Activated B cell treated with CpG ODN at 0.5 μM for 24 hours (primary cell): ENCODE measurements at regions not wholly inside any gene's neighbourhood (a gene's known extent, or its start where the extent isn't known, plus 50 kb on each side); places are given as distances from the start of the nearest gene placed in this dataset.

ENCODE experiments used
- ATAC-seq: fragments of 200-7000 bp; cut with Tn5 transposase; one replicate; pipeline ENCODE4 v1.10.0; 2021; ENCODE audit warnings: low read depth, mild to moderate bottlenecking, moderate library complexity
- CTCF ChIA-PET: fragments of 350-600 bp; sonication (Branson Sonifier 250); formaldehyde crosslinking; loops from one replicate; lab custom pipeline; 2021; ENCODE audit warnings: antibody characterized with exemption; lab: Charles Lee
- POLR2A ChIA-PET: fragments of 350-600 bp; sonication (Branson Sonifier 250); formaldehyde crosslinking; loops from one replicate; lab custom pipeline; 2021; ENCODE audit warnings: antibody characterized with exemption; lab: Charles Lee
- DNase-seq: peaks from one replicate; pipeline ENCODE4 v3.0.0; 2022
- H3K27ac Mint-ChIP-seq: one replicate; pipeline ENCODE4 v1.8.0; 2020; ENCODE audit warnings: mixed read lengths
- H3K27me3 Mint-ChIP-seq: one replicate; pipeline ENCODE4 v1.8.0; 2021; ENCODE audit warnings: mixed read lengths
- H3K36me3 Mint-ChIP-seq: one replicate; pipeline ENCODE4 v1.8.0; 2021; ENCODE audit warnings: low read depth, mixed read lengths
- H3K4me1 Mint-ChIP-seq: one replicate; pipeline ENCODE4 v1.8.0; 2021; ENCODE audit warnings: mixed read lengths
- H3K4me3 Mint-ChIP-seq: one replicate; pipeline ENCODE4 v1.8.0; 2020; ENCODE audit warnings: mild to moderate bottlenecking, mixed read lengths
- H3K9me3 Mint-ChIP-seq: one replicate; pipeline ENCODE4 v1.8.0; 2020; ENCODE audit warnings: mixed read lengths
- intact Hi-C: fragments of 100-400 bp; cut with micrococcal nuclease; formaldehyde crosslinking; loops from one replicate; pipeline ENCODE4 v1.15.1; 2024
- TF ChIP-seq, protein P1 (sequence below): fragments of 200-600 bp; IDR thresholded peaks from one replicate; pipeline ENCODE4 v1.8.0; 2022; ENCODE audit warnings: antibody characterized with exemption, mild to moderate bottlenecking

DNA sequence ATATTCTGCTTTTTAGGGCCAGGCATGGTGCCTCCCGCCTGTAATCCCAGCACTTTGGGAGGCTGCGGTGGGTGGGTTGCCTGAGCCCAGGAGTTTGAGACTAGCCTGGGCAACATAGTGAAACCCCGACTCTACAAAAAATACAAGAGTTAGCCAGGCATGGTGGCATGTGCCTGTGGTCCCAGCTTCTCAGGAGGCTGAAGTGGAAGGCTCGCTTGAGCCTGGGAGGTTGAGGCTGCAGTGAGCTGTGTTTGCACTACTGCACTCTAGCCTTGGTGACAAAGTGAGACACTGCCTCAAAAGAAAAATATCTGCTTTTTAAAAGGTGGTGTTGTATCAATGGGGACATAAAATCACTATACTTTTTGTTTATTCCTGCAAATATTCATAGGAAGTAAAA, 112.8 kb downstream of the C3orf38 start:
- Mint-ChIP-seq H3K4me1 (no peaks in the 10 kb centered on the region), H3K36me3 (no peaks in the 10 kb centered on the region), H3K27ac (no peak overlapping the region), H3K9me3 (no peaks in the 10 kb centered on the region), H3K4me3 (no peak overlapping the region), H3K27me3 (no peaks in the 10 kb centered on the region)
- intact Hi-C loops, result no loop called here
- DNase-seq, result no peak
- ChIA-PET CTCF (no interaction called here), POLR2A (no interaction called here)
- ATAC-seq, result no peak
- TF ChIP-seq, protein P1, sequence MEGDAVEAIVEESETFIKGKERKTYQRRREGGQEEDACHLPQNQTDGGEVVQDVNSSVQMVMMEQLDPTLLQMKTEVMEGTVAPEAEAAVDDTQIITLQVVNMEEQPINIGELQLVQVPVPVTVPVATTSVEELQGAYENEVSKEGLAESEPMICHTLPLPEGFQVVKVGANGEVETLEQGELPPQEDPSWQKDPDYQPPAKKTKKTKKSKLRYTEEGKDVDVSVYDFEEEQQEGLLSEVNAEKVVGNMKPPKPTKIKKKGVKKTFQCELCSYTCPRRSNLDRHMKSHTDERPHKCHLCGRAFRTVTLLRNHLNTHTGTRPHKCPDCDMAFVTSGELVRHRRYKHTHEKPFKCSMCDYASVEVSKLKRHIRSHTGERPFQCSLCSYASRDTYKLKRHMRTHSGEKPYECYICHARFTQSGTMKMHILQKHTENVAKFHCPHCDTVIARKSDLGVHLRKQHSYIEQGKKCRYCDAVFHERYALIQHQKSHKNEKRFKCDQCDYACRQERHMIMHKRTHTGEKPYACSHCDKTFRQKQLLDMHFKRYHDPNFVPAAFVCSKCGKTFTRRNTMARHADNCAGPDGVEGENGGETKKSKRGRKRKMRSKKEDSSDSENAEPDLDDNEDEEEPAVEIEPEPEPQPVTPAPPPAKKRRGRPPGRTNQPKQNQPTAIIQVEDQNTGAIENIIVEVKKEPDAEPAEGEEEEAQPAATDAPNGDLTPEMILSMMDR, result no peak

DNA sequence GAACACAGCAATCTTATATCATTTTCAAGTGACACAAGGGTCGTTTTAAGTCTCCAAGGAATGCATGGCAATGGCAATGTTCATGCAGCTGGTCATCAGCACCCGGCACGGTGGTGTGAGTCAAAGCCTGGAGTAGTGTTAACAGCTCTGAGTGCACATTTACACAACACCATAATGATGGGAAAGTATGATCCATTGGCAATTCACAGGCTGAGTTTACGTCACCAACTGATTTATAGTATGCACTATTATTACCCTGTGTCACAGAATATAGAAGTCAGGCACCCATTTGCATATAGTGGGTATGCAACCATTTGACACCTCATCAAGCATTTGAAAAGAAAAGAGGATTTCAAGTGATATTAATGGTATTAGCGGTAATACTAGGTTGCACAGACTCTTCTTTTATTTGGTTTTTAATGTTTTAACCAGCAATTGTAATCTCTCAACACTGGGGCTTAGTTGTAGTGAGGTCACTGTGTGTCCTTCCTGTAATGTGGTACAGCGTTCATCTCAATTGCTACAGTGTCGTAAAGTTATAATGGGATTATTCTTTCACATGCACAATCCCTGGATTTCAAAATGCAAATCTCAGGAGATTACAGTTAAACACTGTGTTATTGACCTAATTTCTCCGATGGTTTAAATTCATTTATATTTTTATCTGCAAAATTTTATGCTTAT, 113.8 kb downstream of the C3orf38 start:
- intact Hi-C loops, result no loop called here
- Mint-ChIP-seq H3K27me3 (no peaks in the 10 kb centered on the region), H3K27ac (no peak overlapping the region), H3K4me3 (no peak overlapping the region), H3K4me1 (no peaks in the 10 kb centered on the region), H3K9me3 (no peaks in the 10 kb centered on the region), H3K36me3 (no peaks in the 10 kb centered on the region)
- TF ChIP-seq, protein P1, result no peak
- ChIA-PET CTCF (no interaction called here), POLR2A (no interaction called here)
- no peak for ATAC-seq
- no peak for DNase-seq

DNA sequence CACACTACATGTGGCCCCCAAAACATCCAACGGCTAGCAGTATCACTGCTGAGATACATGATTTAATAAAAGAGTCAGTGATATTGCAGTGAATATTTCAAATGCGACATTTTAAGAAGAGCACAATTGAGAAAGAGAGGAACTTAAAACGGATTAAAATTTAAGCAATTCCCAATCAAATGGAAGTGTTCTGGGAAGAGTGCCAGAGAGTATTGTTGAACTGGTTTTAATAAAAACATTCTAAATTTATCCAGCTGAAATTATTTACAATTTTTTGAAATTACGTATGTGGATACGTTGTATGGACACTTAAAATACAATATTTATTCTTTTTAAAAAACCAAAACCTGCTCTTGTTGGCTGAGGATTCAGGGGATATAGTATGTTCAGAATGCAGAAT, 117.7 kb downstream of the C3orf38 start:
- Mint-ChIP-seq H3K36me3 (no peaks in the 10 kb centered on the region), H3K9me3 (no peaks in the 10 kb centered on the region), H3K4me3 (no peak overlapping the region), H3K4me1 (no peaks in the 10 kb centered on the region), H3K27ac (no peak overlapping the region), H3K27me3 (no peaks in the 10 kb centered on the region)
- TF ChIP-seq, protein P1, result no peak
- ATAC-seq, result no peak
- ChIA-PET CTCF (no interaction called here), POLR2A (no interaction called here)
- intact Hi-C loops, result no loop called here
- DNase-seq, result no peak

DNA sequence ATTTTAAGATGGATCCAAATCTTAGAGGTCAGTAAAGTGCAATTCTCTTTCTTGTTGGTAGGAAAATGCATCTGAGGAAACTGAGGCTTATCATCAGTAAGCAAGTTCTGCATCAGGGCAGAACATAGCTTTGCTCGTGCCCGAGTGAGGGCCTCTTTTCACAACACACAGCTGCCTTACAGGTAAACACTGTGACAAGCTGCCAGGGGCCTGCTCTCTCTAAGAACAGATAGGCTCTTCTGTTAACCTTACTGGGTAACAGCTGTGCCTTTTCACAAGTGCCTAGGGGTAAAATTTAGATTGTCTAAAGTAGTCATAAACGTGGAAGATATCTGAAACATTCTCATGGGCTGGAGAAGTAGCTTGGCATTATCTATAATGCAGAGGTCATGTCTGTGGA, 118.1 kb downstream of the C3orf38 start:
- POLR2A ChIA-PET, result no interaction called here

DNA sequence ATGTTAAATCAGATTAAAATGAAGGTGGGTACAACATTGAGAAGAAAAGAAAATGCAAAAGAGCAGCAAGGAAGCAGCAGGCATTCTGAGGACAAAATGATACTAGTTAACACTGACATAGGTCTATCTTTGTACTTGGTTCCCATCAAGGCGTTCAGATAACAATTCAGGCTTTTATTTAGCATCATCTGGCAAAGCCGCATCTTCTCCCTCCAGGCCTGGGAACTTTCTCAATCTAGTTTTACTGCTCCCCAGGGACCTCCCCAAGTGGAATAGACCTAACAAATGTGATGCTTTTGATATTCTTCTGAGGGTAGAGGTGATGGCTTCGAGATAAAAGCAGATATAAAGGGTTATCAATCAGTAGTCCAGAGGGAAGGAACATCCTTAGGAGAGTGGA, 130.6 kb downstream of the C3orf38 start:
- Mint-ChIP-seq H3K27me3 (no peaks in the 10 kb centered on the region), H3K4me3 (no peak overlapping the region), H3K27ac (no peak overlapping the region), H3K4me1 (no peaks in the 10 kb centered on the region), H3K9me3 (no peaks in the 10 kb centered on the region), H3K36me3 (no peaks in the 10 kb centered on the region)
- intact Hi-C loops, result no loop called here
- no peak for ATAC-seq
- ChIA-PET POLR2A (no interaction called here), CTCF (no interaction called here)
- no peak for DNase-seq
- TF ChIP-seq, protein P1, result no peak

More for the DNA sequence above, 118.1 kb downstream of the C3orf38 start:
- Mint-ChIP-seq H3K36me3 (no peaks in the 10 kb centered on the region), H3K27ac (no peak overlapping the region), H3K27me3 (no peaks in the 10 kb centered on the region), H3K4me1 (no peaks in the 10 kb centered on the region), H3K4me3 (no peak overlapping the region), H3K9me3 (no peaks in the 10 kb centered on the region)
- intact Hi-C loops, result no loop called here
- CTCF ChIA-PET, result no interaction called here
- TF ChIP-seq, protein P1, result no peak
- no peak for ATAC-seq
- DNase-seq, result no peak
